HepG2 (cell line): ENCODE measurements at regions not wholly inside any gene's neighbourhood (a gene's known extent, or its start where the extent isn't known, plus 50 kb on each side); places are given as distances from the start of the nearest gene placed in this dataset.

Experiments
- CEBPG ChIP-seq: IDR thresholded peaks from 2 replicates; pipeline ENCODE4 v1.6.1; 2016
- HCFC1 ChIP-seq: fragments of 150-350 bp; IDR thresholded peaks from 2 replicates; pipeline ENCODE4 v1.6.1; 2014; ENCODE audit warnings: low read depth, low read length
- HINFP ChIP-seq: sonication (generic); formaldehyde crosslinking; IDR thresholded peaks from 2 replicates; pipeline ENCODE4 v1.4.0; 2020; ENCODE audit warnings: low read depth, mild to moderate bottlenecking, missing genetic modification reagents
- HNRNPUL1 ChIP-seq: fragments of 200-400 bp; formaldehyde crosslinking; IDR thresholded peaks from 2 replicates; pipeline ENCODE4 v1.6.1; 2017; ENCODE audit warnings: low read depth, mild to moderate bottlenecking, low read length, moderate library complexity
- HOXA3 ChIP-seq: sonication (generic); formaldehyde crosslinking; IDR thresholded peaks from 2 replicates; pipeline ENCODE4 v1.5.0; 2020; ENCODE audit warnings: missing genetic modification reagents
- SIX1 ChIP-seq: sonication (generic); formaldehyde crosslinking; IDR thresholded peaks from 2 replicates; pipeline ENCODE4 v1.4.0; 2020; ENCODE audit warnings: missing genetic modification reagents, borderline replicate concordance
- THAP11 ChIP-seq: IDR thresholded peaks from 2 replicates; pipeline ENCODE4 v1.6.1; 2016; ENCODE audit warnings: missing biosample characterization, missing genetic modification reagents
- USF2 ChIP-seq, 2 experiments: sonication (generic) in 1 of 2; formaldehyde crosslinking in 1 of 2; IDR thresholded peaks; 2 replicates each; pipeline versions ENCODE4 v1.5.1 to v1.6.1; 2011 to 2020; ENCODE audit warnings: borderline replicate concordance in 1 of 2, low read depth in 1 of 2, low read length in 1 of 2, mild to moderate bottlenecking in 1 of 2, missing genetic modification reagents in 1 of 2, moderate library complexity in 1 of 2
- ZNF12 ChIP-seq: sonication (generic); formaldehyde crosslinking; IDR thresholded peaks from 2 replicates; pipeline ENCODE4 v1.5.0; 2020; ENCODE audit warnings: missing genetic modification reagents
- ZNF136 ChIP-seq: sonication (generic); formaldehyde crosslinking; IDR thresholded peaks from 2 replicates; pipeline ENCODE4 v1.8.1; 2022; ENCODE audit warnings: low read depth, mild to moderate bottlenecking, moderate library complexity, missing genetic modification reagents
- ZNF276 ChIP-seq: sonication (generic); formaldehyde crosslinking; IDR thresholded peaks from 2 replicates; pipeline ENCODE4 v1.4.0; 2020; ENCODE audit warnings: mild to moderate bottlenecking, low read depth, missing genetic modification reagents
- ZNF430 ChIP-seq: sonication (generic); formaldehyde crosslinking; IDR thresholded peaks from 2 replicates; pipeline ENCODE4 v1.9.0; 2021; ENCODE audit warnings: mild to moderate bottlenecking, missing genetic modification reagents
- ZNF605 ChIP-seq: sonication (generic); formaldehyde crosslinking; IDR thresholded peaks from 2 replicates; pipeline ENCODE4 v1.8.0; 2022; ENCODE audit warnings: mild to moderate bottlenecking, missing genetic modification reagents
- ZNF670 ChIP-seq: sonication (generic); formaldehyde crosslinking; IDR thresholded peaks from 2 replicates; pipeline ENCODE4 v1.8.0; 2022; ENCODE audit warnings: mild to moderate bottlenecking, missing genetic modification reagents, borderline replicate concordance
- ZNF768 ChIP-seq: sonication (generic); formaldehyde crosslinking; IDR thresholded peaks from 2 replicates; pipeline ENCODE4 v1.4.0; 2020; ENCODE audit warnings: missing genetic modification reagents
- TF ChIP-seq, protein P1 (sequence below): sonication (generic); formaldehyde crosslinking; IDR thresholded peaks from 2 replicates; pipeline ENCODE4 v1.4.0; 2020; ENCODE audit warnings: missing genetic modification reagents
- TF ChIP-seq, protein P2 (sequence below): IDR thresholded peaks from 2 replicates; pipeline ENCODE4 v1.6.1; 2016
- TF ChIP-seq, protein P3 (sequence below): sonication (generic); formaldehyde crosslinking; IDR thresholded peaks from 2 replicates; pipeline ENCODE4 v1.8.0; 2022; ENCODE audit warnings: low read depth, missing genetic modification reagents

DNA sequence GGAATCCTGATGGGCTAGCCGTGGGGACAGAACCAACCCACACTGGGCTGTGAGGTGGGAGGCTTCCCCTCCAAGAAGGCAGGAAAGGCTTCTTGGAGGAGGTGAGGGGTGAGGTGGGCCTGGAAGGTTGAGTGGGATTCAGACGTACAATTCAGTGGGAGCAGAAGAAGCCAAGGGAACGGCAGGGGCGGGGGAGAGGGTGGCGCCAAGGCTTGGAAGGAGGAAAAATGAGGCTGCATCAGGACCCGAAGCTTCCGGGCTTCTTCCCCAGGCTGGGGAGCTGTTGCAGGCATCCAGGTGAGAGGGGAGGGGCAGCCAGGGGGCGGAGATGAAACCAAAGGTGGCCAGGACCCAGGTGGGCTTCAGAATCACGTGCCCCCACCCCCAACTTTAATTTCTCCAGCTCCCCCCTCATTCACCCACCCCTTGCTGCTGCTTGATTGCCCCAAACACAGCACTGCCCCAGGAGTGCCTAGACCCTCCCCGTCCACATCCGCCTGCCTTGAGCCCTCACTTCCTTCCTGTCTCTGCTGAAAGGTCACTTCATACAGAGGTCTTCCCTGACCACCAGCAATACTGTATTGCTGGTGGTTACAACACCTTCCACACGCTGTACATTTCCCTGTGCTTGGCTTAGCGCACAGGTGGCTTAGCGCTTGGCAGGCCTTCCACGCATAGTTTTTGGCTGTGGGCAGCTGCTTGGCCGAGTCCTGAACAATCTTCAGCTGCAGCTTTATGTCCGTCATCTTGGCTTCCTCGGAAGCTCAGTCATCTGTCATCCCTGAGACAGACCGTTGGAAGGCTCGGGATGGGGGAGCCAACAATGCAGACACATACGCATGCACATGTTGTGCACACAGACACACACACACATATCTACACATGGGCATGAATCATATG is 193.5 kb downstream of the RGS3 start (continued):
- TF ChIP-seq ZNF430 (CRISPR knock-in tag) = no peak
- TF ChIP-seq ZNF768 (CRISPR knock-in tag) = no peak
- 0 out of 2 replicates have a peak, but pooled peaks have one; percentile 0 for TF ChIP-seq ZNF605 (CRISPR knock-in tag)
- TF ChIP-seq HNRNPUL1 = no peak
- 0 out of 2 replicates have a peak, but pooled peaks have one; percentile 25 for TF ChIP-seq THAP11 (CRISPR knock-in tag)
- no peak for TF ChIP-seq HCFC1
- peak; percentile 38; the same call in 1 of the 2 replicates for TF ChIP-seq CEBPG
- TF ChIP-seq HOXA3 (CRISPR knock-in tag) = peak; percentile 28; the same call in 1 of the 2 replicates
- no peak for TF ChIP-seq ZNF12 (CRISPR knock-in tag)
- TF ChIP-seq, protein P1, sequence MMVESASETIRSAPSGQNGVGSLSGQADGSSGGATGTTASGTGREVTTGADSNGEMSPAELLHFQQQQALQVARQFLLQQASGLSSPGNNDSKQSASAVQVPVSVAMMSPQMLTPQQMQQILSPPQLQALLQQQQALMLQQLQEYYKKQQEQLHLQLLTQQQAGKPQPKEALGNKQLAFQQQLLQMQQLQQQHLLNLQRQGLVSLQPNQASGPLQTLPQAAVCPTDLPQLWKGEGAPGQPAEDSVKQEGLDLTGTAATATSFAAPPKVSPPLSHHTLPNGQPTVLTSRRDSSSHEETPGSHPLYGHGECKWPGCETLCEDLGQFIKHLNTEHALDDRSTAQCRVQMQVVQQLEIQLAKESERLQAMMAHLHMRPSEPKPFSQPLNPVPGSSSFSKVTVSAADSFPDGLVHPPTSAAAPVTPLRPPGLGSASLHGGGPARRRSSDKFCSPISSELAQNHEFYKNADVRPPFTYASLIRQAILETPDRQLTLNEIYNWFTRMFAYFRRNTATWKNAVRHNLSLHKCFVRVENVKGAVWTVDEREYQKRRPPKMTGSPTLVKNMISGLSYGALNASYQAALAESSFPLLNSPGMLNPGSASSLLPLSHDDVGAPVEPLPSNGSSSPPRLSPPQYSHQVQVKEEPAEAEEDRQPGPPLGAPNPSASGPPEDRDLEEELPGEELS (CRISPR knock-in tag) = peak; percentile 12; the same call in 1 of the 2 replicates
- TF ChIP-seq ZNF670 (CRISPR knock-in tag) = no peak
- no peak for TF ChIP-seq ZNF276 (CRISPR knock-in tag)
- no peak for TF ChIP-seq USF2 (IDR thresholded peaks at IDR 0.05; ENCODE audit: low read depth, low read length)
- no peak for TF ChIP-seq USF2 (CRISPR knock-in tag; IDR thresholded peaks at IDR 0.05; ENCODE audit: borderline replicate concordance)
- TF ChIP-seq HINFP (CRISPR knock-in tag) = no peak
- TF ChIP-seq, protein P2, sequence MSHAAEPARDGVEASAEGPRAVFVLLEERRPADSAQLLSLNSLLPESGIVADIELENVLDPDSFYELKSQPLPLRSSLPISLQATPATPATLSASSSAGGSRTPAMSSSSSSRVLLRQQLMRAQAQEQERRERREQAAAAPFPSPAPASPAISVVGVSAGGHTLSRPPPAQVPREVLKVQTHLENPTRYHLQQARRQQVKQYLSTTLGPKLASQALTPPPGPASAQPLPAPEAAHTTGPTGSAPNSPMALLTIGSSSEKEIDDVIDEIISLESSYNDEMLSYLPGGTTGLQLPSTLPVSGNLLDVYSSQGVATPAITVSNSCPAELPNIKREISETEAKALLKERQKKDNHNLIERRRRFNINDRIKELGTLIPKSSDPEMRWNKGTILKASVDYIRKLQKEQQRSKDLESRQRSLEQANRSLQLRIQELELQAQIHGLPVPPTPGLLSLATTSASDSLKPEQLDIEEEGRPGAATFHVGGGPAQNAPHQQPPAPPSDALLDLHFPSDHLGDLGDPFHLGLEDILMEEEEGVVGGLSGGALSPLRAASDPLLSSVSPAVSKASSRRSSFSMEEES = no peak
- no peak for TF ChIP-seq ZNF136 (CRISPR knock-in tag)
- TF ChIP-seq, protein P3, sequence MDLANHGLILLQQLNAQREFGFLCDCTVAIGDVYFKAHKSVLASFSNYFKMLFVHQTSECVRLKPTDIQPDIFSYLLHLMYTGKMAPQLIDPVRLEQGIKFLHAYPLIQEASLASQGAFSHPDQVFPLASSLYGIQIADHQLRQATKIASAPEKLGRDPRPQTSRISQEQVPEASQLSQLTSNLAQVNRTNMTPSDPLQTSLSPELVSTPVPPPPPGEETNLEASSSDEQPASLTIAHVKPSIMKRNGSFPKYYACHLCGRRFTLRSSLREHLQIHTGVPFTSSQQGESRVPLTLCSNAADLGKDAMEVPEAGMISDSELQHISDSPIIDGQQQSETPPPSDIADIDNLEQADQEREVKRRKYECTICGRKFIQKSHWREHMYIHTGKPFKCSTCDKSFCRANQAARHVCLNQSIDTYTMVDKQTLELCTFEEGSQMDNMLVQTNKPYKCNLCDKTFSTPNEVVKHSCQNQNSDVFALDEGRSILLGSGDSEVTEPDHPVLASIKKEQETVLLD (CRISPR knock-in tag) = 0 out of 2 replicates have a peak, but pooled peaks have one; percentile 17
- no peak for TF ChIP-seq SIX1 (CRISPR knock-in tag)
